ENCODE measurements at regions not wholly inside any gene's neighbourhood (a gene's known extent, or its start where the extent isn't known, plus 50 kb on each side); places are given as distances from the start of the nearest gene placed in this dataset.

DNA sequence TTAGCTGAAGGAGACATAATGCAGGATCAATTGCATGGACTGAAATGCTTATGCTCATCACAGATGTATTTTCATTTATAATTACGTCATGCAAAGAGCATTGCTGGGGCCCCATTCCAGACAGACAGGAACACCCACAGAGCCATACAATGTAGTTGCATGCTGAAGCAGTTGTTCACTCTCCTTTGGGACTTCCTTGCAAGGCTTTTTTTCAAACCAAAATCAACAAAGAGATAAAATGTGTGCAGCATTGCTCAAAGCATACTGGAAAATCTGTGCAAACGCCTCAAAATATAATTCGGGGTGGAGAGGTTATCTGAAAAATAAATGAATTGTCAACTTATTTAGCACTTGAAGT, 463.2 kb downstream of the CDH2 start:
- Histone ChIP-seq H3K9me3 (ENCODE audit: control insufficient read depth, low read depth, low read length) (no peaks in the 10 kb centered on the region), H3K9ac (ENCODE audit: low read length) (no peak overlapping the region), H3K27me3 (ENCODE audit: control insufficient read depth, insufficient read depth, low read length) (no peaks in the 10 kb centered on the region), H3K4me3 (ENCODE audit: low read length) (peak overlapping the region; percentile 6), H3K36me3 (ENCODE audit: control insufficient read depth, low read depth, low read length) (no peaks in the 10 kb centered on the region), H3K4me1 (ENCODE audit: control insufficient read depth, low read depth, low read length) (peaks cover 59% of the 10 kb centered on the region), H3K27ac (ENCODE audit: low read length) (peak overlapping the region; percentile 32)

DNA sequence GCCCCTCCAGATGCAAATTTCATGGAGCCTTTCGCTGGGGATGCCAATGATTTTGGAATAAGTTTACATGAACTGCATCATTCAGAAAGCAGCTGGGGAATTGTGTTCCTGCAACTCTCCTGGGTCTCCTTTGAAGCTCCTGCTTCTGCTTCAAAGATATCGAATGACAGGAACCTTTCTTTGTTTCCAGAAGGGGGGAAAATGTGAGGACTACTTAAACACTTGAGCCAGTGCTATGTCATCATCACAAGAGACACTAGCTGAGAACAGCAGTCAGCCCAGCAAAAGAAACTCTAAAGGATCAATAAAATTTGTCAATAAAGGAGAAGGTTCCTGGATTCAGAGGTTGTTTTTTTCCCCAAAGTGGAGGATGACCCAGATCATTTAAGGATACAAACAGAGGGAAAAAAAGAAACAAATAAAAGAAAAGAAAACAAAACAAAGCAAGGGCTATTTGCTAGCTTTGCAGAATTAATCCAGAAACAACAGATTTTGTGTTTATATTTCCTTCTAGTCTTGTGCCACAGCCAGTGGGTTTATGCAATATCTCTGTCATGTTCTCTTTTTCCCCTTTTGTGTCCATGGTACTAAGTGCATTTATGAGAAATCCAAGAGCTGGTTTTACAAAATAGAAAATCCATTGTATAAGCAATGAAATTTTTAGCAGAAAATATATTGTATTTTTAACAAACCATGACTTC, 463.7 kb downstream of the CDH2 start:
- Histone ChIP-seq H3K9me3 (ENCODE audit: control insufficient read depth, low read depth, low read length) (no peaks in the 10 kb centered on the region), H3K4me1 (ENCODE audit: control insufficient read depth, low read depth, low read length) (peaks cover 54% of the 10 kb centered on the region), H3K36me3 (ENCODE audit: control insufficient read depth, low read depth, low read length) (no peaks in the 10 kb centered on the region), H3K27ac (ENCODE audit: low read length) (peak overlapping the region; percentile 32), H3K27me3 (ENCODE audit: control insufficient read depth, insufficient read depth, low read length) (no peaks in the 10 kb centered on the region), H3K9ac (ENCODE audit: low read length) (no peak overlapping the region), H3K4me3 (ENCODE audit: low read length) (peak overlapping the region; percentile 6)

DNA sequence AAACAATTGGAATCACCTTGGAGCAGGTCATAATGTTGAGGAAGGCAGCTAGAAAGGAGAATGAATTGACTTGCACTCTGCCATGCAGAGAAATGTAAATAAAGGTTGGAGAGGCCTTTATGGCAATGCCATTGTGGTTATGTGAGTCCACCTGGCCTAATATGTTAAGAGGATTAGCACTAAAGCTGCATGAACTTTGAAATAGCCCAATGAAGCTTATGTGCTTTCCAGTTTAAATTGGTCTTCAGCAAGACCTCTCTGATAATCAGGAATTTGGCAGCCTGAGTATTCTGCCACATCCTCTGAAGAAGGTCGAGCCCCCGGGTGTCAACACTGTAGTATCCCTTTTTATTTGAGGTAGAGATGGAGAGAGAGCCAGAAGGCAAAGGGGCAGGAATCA, 464.9 kb downstream of the CDH2 start:
- no peaks in the 10 kb centered on the region for H3K9me3 ChIP-seq (ENCODE audit: control insufficient read depth, low read depth, low read length)
- H3K4me3 ChIP-seq (ENCODE audit: low read length), result no peak overlapping the region
- peaks cover 43% of the 10 kb centered on the region for H3K4me1 ChIP-seq (ENCODE audit: control insufficient read depth, low read depth, low read length)
- no peaks in the 10 kb centered on the region for H3K27me3 ChIP-seq (ENCODE audit: control insufficient read depth, insufficient read depth, low read length)
- no peak overlapping the region for H3K9ac ChIP-seq (ENCODE audit: low read length)
- H3K36me3 ChIP-seq (ENCODE audit: control insufficient read depth, low read depth, low read length), result no peaks in the 10 kb centered on the region
- peak overlapping the region; percentile 0 for H3K27ac ChIP-seq (ENCODE audit: low read length)

DNA sequence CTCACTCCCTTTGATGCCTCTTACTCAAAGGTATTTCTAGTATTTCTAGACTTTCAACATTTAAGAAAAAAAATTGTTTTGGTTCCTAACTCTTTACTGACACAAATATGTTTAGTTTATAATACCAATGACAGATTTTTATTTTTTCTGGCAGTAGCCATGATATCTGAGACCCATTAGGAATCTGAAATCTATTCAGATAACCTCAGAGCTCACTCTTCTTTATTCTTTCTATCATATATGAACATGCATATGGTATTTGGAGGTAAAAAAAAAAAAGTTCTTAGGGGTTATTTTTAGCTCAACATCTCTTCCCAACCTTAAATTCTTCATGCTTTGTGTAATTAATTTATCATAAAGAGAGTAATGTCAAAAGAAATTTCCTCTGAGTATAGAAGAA, 465.5 kb downstream of the CDH2 start:
- no peak overlapping the region for H3K4me3 ChIP-seq (ENCODE audit: low read length)
- H3K9me3 ChIP-seq (ENCODE audit: control insufficient read depth, low read depth, low read length), result no peaks in the 10 kb centered on the region
- no peak overlapping the region for H3K27ac ChIP-seq (ENCODE audit: low read length)
- no peaks in the 10 kb centered on the region for H3K27me3 ChIP-seq (ENCODE audit: control insufficient read depth, insufficient read depth, low read length)
- no peaks in the 10 kb centered on the region for H3K36me3 ChIP-seq (ENCODE audit: control insufficient read depth, low read depth, low read length)
- H3K4me1 ChIP-seq (ENCODE audit: control insufficient read depth, low read depth, low read length), result peaks cover 37% of the 10 kb centered on the region
- H3K9ac ChIP-seq (ENCODE audit: low read length), result no peak overlapping the region

DNA sequence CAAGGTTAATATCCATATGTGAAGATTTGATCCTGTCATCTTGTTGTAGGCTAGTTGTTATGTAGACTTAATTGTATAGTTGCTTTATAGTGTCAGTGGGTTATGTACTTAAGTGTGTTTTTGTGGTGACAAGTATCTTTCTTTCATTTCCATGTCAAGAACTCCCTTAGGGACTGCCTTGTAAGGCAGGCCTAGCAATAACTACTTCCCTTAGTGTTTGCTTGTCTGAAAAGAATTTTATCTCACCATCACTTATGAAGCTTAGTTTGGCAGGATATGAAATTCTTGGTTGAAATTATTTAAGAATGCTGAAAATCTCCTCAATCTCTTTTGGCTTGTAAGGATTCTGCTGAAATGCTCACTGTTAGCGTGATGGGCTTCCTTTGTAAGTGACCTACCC, 467.6 kb downstream of the CDH2 start:
- H3K4me3 ChIP-seq (ENCODE audit: low read length), result no peak overlapping the region
- H3K27ac ChIP-seq (ENCODE audit: low read length), result no peak overlapping the region
- peaks cover 43% of the 10 kb centered on the region for H3K4me1 ChIP-seq (ENCODE audit: control insufficient read depth, low read depth, low read length)
- H3K9ac ChIP-seq (ENCODE audit: low read length), result no peak overlapping the region
- no peaks in the 10 kb centered on the region for H3K27me3 ChIP-seq (ENCODE audit: control insufficient read depth, insufficient read depth, low read length)
- no peaks in the 10 kb centered on the region for H3K9me3 ChIP-seq (ENCODE audit: control insufficient read depth, low read depth, low read length)
- no peaks in the 10 kb centered on the region for H3K36me3 ChIP-seq (ENCODE audit: control insufficient read depth, low read depth, low read length)

DNA sequence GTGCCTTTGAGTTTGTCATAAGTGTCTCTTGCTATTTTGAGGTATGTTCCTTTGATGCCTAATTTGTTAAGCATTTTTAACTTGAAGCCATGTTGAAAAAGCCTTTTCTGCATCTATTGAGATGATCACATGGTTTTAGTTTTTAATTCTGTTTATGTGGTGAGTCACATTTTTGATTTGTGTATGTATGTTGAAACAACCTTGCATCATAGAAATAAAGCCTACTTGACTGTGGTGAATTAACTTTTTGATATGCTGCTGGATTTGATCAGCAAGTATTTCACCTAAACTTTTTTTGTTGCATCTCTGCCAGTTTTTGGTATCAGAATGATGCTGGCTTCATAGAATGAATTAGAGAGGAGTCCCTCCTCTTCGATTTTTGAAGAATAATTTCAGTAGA, 469.7 kb downstream of the CDH2 start:
- Histone ChIP-seq H3K9me3 (ENCODE audit: control insufficient read depth, low read depth, low read length) (no peaks in the 10 kb centered on the region), H3K27ac (ENCODE audit: low read length) (no peak overlapping the region), H3K4me1 (ENCODE audit: control insufficient read depth, low read depth, low read length) (peaks cover 23% of the 10 kb centered on the region), H3K36me3 (ENCODE audit: control insufficient read depth, low read depth, low read length) (no peaks in the 10 kb centered on the region), H3K27me3 (ENCODE audit: control insufficient read depth, insufficient read depth, low read length) (no peaks in the 10 kb centered on the region), H3K4me3 (ENCODE audit: low read length) (no peak overlapping the region), H3K9ac (ENCODE audit: low read length) (no peak overlapping the region)

DNA sequence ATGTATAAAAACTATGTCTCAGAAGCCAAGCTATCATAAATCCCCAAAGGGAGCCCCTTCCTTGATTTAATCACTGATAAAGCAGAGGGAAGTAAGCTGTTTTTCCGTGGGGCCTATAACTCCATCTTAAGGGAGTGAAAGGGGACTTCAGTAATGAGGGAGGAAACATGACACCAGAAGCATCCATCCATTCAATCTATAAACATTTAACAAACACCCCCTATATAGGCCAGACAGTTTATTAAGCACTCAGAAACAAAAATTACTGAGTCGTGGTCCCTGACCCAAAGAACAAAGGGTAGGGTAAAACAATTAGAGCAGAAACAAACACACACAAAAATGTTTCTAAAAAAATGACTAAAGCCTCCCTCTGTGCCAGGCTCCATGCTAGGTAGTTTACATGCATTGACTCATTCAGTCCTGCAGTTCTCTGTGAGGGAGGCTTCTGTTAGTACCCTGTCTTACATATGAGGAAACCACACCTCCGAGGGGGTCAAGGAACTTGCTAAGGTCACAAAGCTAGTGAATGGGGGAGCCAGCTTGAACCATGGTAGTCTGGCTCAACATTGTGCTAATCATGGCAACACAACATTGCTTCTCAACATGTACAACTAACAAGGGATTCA, 472.1 kb downstream of the CDH2 start:
- H3K4me3 ChIP-seq (ENCODE audit: low read length), result no peak overlapping the region
- H3K36me3 ChIP-seq (ENCODE audit: control insufficient read depth, low read depth, low read length), result no peaks in the 10 kb centered on the region
- H3K27ac ChIP-seq (ENCODE audit: low read length), result no peak overlapping the region
- no peaks in the 10 kb centered on the region for H3K27me3 ChIP-seq (ENCODE audit: control insufficient read depth, insufficient read depth, low read length)
- no peaks in the 10 kb centered on the region for H3K9me3 ChIP-seq (ENCODE audit: control insufficient read depth, low read depth, low read length)
- H3K4me1 ChIP-seq (ENCODE audit: control insufficient read depth, low read depth, low read length), result peaks cover 11% of the 10 kb centered on the region
- no peak overlapping the region for H3K9ac ChIP-seq (ENCODE audit: low read length)

DNA sequence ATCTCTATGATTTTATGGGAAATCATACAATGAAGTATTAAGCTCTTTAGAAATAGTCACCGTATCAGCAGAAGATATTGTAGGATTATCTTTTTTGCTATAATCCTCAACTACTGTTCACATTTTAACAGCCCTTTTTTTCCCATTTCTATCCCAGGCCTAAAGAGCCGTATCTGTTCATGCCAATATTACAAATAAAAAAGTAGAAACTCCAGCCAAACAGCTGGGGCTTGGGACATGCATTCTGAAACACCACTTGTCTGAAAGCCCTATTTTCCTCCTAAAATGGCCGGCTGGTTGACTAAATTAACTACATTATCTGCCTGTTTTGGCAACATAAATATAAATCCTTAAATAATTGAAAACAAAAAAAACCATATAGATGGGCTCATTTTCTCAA, 477.8 kb downstream of the CDH2 start:
- Histone ChIP-seq H3K4me3 (ENCODE audit: low read length) (no peak overlapping the region), H3K9ac (ENCODE audit: low read length) (no peak overlapping the region), H3K27ac (ENCODE audit: low read length) (no peak overlapping the region), H3K4me1 (ENCODE audit: control insufficient read depth, low read depth, low read length) (peaks cover 5% of the 10 kb centered on the region), H3K9me3 (ENCODE audit: control insufficient read depth, low read depth, low read length) (no peaks in the 10 kb centered on the region), H3K36me3 (ENCODE audit: control insufficient read depth, low read depth, low read length) (no peaks in the 10 kb centered on the region), H3K27me3 (ENCODE audit: control insufficient read depth, insufficient read depth, low read length) (no peaks in the 10 kb centered on the region)

DNA sequence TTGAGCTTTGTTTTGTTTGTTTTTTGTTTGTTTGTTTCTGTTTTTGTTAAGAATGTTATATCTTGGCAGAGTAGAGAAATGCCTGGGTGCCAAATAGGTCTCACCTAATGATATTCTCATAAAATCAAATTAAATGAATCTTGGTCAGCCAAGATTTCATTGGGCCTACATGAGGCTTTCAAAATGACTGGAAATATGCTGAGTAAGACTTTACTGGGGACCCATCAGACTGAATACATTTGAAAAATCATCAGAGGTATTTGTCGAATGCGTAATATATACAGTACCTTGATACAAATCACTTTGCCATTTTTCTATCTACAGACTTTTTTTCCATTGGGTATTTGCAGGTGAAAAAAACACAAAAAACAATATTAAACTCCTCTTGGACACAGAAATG, 480.8 kb downstream of the CDH2 start:
- Histone ChIP-seq H3K36me3 (ENCODE audit: control insufficient read depth, low read depth, low read length) (no peaks in the 10 kb centered on the region), H3K9ac (ENCODE audit: low read length) (no peak overlapping the region), H3K9me3 (ENCODE audit: control insufficient read depth, low read depth, low read length) (no peaks in the 10 kb centered on the region), H3K4me1 (ENCODE audit: control insufficient read depth, low read depth, low read length) (peaks cover 5% of the 10 kb centered on the region), H3K27me3 (ENCODE audit: control insufficient read depth, insufficient read depth, low read length) (no peaks in the 10 kb centered on the region), H3K4me3 (ENCODE audit: low read length) (no peak overlapping the region), H3K27ac (ENCODE audit: low read length) (no peak overlapping the region)

DNA sequence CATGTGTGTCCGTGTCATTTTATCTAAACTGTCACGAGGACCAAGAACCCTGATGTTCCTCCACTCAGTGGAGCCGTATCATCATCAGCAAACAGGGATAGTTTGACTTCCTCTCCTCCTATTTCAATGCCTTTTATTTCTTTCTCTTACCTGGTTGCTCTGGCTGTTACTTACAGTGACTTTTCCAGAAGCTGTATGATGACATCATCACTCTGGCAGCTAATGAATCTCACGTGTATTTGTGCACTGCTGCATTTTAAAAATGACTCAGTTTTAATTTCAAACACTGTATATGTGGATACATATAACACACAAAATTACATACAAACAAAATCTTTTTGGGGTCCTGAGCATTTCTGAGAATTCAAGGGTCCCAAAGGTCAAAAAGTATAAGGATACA, 481.4 kb downstream of the CDH2 start:
- no peak overlapping the region for H3K4me3 ChIP-seq (ENCODE audit: low read length)
- no peaks in the 10 kb centered on the region for H3K27me3 ChIP-seq (ENCODE audit: control insufficient read depth, insufficient read depth, low read length)
- peaks cover 5% of the 10 kb centered on the region for H3K4me1 ChIP-seq (ENCODE audit: control insufficient read depth, low read depth, low read length)
- H3K27ac ChIP-seq (ENCODE audit: low read length), result no peak overlapping the region
- H3K9ac ChIP-seq (ENCODE audit: low read length), result no peak overlapping the region
- H3K9me3 ChIP-seq (ENCODE audit: control insufficient read depth, low read depth, low read length), result no peaks in the 10 kb centered on the region
- H3K36me3 ChIP-seq (ENCODE audit: control insufficient read depth, low read depth, low read length), result no peaks in the 10 kb centered on the region

DNA sequence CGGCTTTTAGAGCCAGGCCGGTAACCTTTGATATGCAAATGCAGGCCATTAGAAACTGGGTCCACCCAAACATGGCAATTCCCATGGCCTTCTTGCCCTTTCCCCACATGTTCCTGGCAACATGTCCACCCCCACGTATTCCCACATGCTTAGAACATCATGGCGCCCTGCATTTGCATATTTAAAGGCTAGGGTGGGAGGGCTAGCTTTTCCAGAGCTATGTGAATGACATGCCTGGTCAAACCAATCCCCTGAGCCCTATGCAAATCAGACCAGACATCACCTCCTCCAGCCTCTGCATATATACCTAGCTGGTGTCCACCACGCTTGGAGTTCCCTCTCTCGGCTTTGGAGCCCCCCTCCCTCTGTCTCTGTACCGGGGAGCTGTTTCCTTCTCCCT, 481.9 kb downstream of the CDH2 start:
- no peaks in the 10 kb centered on the region for H3K9me3 ChIP-seq (ENCODE audit: control insufficient read depth, low read depth, low read length)
- H3K36me3 ChIP-seq (ENCODE audit: control insufficient read depth, low read depth, low read length), result no peaks in the 10 kb centered on the region
- no peak overlapping the region for H3K4me3 ChIP-seq (ENCODE audit: low read length)
- H3K9ac ChIP-seq (ENCODE audit: low read length), result no peak overlapping the region
- no peak overlapping the region for H3K27ac ChIP-seq (ENCODE audit: low read length)
- no peaks in the 10 kb centered on the region for H3K27me3 ChIP-seq (ENCODE audit: control insufficient read depth, insufficient read depth, low read length)
- H3K4me1 ChIP-seq (ENCODE audit: control insufficient read depth, low read depth, low read length), result peaks cover 5% of the 10 kb centered on the region

DNA sequence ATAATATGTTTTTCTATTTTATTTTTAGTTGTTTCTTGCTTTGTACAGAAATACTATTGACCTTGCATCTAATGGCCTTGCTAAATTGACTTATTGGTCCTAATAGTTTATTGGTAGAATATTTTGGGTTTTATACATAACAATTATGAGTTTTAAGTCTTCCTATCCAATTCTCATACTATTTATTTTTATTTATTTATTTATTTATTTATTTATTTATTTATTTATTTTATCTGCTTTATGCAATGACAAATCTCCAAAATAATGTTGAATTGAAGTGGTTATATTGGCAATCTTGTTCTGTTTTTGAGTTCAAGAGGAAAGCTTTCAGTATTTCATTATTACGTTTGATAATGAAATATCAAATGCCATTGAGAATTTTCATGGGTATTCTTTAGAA, 488.3 kb downstream of the CDH2 start:
- H3K27me3 ChIP-seq (ENCODE audit: control insufficient read depth, insufficient read depth, low read length), result no peaks in the 10 kb centered on the region
- no peaks in the 10 kb centered on the region for H3K36me3 ChIP-seq (ENCODE audit: control insufficient read depth, low read depth, low read length)
- no peaks in the 10 kb centered on the region for H3K4me1 ChIP-seq (ENCODE audit: control insufficient read depth, low read depth, low read length)
- no peak overlapping the region for H3K4me3 ChIP-seq (ENCODE audit: low read length)
- no peak overlapping the region for H3K27ac ChIP-seq (ENCODE audit: low read length)
- no peak overlapping the region for H3K9ac ChIP-seq (ENCODE audit: low read length)
- H3K9me3 ChIP-seq (ENCODE audit: control insufficient read depth, low read depth, low read length), result peaks cover 5% of the 10 kb centered on the region

Data from iPS-18a (cell line).